COLO668 (cell line): ENCODE measurements at regions not wholly inside any gene's neighbourhood (a gene's known extent, or its start where the extent isn't known, plus 50 kb on each side); places are given as distances from the start of the nearest gene placed in this dataset.
"Not testable (repeated sequence)": the region's sequence is repeated elsewhere in the genome, so short reads cannot be mapped to it uniquely, and the experiment has no call there.

Experiments
- DNase-seq: peaks from one replicate; lab custom pipeline; 2025; ENCODE audit not compliant: unreplicated experiment; lab: John Stamatoyannopoulos, UW

DNA sequence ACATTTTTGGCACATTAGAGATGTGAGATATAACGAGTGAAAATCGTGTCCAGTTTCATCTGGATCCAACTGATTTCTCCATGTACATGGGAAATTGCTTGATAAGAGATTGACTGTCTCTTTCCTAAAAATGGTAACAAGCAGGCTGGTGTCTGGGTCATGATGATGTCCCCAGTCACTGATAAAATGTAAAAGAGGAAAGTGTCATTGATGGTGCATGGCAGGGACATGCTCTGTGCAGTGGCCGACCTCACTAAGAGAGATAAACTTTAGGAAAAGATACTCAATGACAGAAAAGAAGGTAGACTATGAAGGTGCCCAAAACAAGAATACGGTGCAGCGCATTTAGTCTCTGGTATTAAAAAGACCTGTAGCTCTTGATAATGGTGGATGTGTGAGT, 1517.5 kb downstream of the RPIA start:
- DNase-seq = no peak

DNA sequence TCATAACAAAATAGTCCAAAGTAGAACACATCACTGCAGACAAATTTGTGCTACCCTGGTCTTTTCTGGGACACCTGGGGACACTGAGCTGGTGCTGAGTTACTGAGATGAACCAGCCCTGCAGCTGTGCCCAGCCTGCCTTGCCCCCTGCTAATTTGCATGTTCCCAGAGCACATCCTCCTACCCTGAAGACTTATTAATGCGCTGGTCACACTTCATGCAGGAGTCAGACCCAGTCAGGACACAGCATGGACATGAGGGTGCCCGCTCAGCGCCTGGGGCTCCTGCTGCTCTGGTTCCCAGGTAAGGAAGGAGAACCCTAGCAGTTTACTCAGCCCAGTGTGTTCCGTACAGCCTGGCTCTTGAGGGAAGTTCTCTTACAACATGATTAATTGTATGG, 1518.3 kb downstream of the RPIA start:
- no peak for DNase-seq

DNA sequence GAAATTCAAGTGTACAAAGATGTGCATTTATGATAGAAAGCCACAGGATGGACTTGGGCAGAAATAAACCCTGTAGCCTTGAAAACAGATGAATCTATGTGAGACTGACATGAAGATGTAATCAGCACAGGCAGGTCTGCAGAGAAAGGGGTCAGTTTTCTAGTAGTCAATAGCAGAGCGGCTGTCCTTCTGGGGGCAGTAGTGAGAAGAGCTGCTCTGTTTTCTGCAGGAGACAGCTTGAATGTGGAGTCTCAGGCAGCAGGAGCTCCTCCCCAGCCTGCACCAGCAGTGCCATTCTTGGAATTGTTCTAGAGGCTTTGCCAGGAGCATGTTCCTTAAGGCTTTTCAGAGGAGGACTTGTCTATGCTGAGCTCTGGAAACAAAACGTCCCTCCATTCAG, 1524.4 kb downstream of the RPIA start:
- DNase-seq = not testable (repeated sequence)

DNA sequence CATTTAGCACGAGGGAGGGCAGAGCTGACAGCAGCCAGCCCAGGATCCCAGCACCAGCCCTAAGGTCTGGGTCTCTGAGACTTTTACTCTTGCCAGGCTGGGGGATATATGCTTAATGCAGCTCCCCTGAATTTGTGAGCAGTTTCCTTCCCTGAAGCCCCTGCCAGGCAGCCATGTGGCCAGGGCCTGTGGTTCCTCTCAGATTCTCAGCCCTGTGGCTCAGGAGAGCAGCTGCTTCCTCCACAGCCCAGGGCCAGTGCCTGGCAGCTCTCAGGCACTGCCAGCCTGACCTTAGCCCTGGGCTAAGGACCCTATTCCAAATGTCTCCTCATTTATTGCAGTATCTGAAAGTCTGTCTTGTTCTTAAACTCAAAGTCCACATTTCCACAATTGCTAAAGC, 1525.3 kb downstream of the RPIA start:
- DNase-seq = not testable (repeated sequence)

DNA sequence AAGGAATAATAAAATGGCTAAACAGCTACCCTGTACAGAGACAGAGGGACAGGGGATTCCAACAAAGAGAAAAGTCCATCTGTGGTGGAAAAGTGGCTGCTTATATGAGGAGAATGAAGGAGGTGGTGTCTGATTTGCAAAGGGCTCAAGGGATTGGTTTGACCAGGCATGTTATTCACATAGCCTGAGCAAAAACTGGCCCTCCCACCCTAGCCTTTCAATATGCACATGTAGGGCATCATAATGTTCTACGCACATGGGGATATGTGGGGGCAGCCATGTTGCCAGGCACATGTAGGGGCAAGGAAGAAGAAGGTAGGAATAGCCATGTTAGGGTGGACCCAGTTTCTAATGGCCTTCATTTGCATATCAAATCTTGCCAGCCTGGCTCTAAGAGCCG, 1527.1 kb downstream of the RPIA start:
- DNase-seq = not testable (repeated sequence)

DNA sequence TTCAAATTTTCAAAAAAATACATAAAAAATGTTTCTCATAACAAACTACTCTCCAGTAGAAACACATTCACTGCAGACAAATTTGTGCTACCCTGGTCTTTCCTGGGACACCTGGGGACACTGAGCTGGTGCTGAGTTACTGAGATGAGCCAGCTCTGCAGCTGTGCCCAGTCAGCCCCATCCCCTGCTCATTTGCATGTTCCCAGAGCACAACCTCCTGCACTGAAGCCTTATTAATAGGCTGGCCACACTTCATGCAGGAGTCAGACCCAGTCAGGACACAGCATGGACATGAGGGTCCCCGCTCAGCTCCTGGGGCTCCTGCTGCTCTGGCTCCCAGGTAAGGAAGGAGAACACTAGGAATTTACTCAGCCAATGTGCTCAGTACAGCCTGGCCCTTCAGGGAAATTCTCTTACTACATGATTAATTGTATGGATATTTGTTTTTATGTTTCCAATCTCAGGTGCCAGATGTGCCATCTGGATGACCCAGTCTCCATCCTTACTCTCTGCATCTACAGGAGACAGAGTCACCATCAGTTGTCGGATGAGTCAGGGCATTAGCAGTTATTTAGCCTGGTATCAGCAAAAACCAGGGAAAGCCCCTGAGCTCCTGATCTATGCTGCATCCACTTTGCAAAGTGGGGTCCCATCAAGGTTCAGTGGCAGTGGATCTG, 1529.3 kb downstream of the RPIA start:
- not testable (repeated sequence) for DNase-seq

DNA sequence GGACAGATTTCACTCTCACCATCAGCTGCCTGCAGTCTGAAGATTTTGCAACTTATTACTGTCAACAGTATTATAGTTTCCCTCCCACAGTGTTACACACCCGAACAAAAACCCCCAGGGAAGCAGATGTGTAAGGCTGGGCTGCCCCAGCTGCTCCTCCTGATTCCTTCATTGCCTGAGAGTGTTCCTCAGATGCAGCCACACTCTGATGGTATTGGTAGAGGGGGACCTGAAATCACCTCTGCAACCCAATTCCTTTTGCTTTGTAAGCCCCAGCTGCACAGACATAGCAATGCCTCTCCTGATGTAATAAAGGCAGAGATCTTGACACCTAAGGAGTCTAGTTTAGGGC, 1529.8 kb downstream of the RPIA start:
- DNase-seq = no peak

DNA sequence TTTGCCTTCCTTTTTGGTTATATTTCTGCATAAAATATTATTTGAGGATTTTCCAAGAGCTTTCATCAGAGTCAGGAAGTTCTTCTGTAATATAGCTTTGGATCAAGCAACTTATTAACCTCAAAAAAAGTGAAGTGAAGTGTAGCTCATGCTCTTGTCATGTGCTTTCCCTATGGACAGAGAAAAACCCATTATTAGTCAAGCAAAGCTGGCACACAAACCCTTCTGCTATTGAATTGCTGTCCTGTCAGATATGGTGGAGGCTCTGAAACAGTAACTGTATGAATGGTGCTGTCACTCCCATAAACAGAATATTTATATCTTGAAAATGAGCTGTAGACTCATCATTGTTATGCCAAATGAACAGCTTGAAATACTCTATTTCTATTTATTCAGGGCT, 1533.3 kb downstream of the RPIA start:
- DNase-seq = not testable (repeated sequence)

DNA sequence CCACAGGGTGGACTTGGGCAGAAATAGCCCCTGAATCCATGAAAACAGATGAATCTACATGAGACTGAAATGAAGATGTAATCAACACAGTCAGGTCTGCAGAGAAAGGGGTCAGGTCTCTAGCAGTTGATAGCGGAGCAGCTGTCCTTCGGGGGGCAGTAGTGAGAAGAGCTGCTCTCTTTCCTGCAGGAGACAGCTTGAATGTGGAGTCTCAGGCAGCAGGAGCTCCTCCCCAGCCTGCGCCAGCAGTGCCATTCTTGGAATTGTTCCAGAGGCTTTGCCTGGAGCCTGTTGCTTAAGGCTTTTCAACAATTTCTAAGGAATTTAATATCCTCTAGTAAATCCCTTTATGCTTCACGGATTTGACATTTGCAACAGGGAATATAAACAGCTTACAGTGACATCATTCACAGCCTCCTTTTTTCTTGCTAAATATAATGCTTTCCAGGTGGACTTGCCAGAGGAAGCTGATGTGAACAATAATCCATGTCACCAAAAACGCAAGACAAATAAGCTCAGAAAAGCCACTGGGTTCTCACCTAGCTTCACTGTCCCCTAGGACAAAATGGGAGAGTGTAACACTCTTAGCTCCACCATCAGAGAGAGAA, 1535.1 kb downstream of the RPIA start:
- DNase-seq = not testable (repeated sequence)

DNA sequence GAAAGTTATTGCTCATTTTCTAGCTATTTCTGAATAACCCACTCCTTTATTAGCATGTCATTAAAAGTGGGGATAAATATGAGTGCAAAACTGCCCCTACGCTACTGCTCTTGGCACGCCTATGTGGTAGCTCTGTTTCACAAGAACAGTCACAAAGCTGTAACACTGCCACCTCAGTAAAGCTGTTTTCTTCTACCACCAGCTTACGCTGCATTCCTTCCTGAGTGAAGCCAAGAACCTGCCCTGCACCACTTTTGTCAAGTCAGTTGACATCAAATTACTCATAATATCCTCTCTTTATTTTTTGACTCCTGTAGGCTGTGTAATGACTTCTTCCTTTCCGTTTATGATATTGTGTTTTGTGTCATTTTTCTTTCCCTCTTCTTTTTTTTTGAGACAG, 1539.7 kb downstream of the RPIA start:
- DNase-seq = not testable (repeated sequence)

DNA sequence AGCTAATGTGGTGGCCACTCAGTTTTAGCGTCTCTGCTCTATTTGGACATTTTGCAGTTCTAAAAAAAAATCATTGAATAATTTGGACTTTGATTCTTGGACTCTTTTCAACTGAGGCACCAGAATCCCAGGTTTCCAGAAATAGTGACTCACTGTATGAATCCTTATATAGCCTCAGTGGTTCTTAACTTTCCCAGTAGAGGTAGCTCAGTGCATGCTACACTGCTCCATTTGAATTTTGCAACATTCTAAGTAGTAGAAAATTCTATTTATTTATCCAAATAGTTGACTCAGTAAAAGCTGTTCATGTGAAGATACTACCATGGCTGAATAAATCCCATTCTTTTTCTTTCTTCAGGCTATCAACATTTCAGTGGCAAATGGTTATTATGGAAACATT, 1544.0 kb downstream of the RPIA start:
- not testable (repeated sequence) for DNase-seq

DNA sequence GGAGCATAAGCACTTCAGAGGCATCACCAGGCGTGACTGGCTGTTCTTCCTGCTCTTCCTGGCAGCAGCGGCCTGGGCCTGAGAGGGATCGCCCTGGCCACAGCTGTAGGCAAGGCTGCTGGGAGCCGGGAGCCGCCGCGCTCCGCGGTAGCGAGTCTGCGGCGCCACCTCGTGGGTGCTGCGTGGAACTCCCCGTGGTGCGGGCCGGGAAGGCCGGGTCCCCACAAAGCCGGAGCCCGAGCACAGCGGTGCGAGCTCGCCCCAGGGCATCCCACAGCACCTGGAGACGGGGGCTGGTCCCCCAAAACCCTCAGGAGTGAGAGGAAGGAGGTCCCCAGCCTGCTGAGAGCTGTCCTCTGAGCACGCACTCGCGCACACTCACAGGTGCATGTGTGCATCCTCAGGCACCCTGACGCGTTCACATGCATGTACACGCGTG, 1546.5 kb downstream of the RPIA start:
- peak; percentile 34 for DNase-seq

DNA sequence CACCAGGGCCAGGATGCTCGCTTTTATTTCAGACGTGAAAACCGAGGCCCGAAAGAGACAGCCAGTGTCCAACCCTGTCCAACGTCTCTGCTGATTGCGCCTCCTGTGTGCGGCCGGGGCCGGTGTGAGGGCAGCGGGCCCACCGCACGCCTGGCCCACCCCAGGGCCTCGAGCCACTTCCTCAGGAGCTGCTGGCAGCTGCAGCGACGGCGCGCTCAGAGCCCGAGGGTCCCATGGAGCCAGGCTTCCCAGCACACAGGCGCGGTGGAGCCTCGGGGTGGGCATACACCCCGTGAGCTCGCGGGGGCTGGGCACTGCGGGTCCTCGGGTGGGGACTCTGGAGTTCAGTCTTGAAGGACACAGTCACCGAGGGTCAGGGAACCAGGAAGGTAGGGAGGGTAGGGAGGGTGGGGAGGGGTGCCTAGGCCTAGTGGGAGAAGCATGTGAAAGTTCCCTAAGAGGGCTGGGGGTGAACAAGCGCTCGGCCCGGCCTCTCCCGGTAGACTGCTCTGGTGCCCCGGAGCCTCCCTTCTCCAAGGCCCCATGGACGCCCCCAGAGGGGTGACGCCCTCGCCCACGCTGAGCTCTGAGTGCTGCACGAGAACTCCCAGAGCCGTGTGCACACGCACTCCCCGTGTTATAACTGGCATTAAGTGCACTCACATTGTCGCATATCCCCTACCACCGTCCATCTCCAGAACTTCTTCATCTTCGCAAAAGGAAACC, 1547.2 kb downstream of the RPIA start:
- DNase-seq = not testable (repeated sequence)

DNA sequence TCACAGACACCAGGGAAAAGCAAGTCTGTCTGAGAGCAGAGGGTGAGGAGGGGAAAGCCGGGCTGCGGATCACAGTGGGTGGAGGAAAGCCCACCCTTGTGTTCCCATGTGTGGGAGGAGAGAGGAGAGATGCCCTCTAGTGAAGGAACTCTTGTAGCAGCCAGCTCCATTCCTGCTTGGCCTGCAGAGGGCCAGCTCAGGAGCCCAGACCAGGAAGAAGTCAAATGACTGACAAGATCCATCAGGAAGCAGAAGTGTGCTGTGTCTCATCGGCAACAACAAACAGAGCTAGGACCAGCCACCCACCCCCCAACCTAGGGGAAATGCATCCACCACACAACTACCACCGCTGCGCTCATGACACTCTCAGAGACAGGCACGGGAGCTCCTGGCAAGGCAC, 1548.3 kb downstream of the RPIA start:
- DNase-seq = not testable (repeated sequence)

DNA sequence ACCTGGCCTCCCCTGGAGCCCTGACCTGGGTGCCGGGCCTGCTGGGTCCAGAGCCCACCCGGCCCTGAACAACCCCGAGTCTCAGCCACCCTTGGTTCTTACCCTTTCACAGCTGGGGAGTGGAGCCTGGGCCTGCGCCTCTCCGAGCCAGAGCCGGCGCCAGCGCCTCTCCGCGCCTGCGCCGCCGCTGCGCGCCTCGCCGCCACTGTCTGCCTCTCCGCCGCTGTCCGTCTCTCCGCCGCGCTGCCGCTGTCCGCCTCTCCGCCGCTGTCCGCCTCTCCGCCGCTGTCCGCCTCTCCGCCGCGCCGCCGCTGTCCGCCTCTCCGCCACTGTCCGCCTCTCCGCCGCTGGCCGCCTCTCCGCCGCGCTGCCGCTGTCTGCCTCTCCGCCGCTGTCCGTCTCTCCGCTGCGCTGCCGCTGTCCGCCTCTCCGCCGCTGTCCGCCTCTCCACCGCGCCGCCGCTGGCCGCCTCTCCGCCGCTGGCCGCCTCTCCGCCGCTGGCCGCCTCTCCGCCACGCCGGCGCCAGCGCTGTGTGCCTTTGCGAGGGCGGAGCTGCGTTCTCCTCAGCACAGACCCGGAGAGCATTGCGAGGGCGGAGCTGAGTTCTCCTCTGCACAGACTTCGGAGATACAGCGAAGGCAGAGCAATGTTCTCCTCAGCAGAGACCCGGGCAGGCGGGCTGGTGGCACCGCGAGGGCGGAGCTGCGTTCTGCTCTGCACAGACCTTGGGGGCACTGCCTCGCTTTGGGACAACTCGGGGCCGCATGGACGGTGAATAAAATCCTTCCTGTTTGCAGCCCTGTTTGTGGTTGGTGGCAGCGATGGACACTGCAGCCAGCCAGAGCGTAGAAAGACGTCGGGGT, 1553.7 kb downstream of the RPIA start:
- not testable (repeated sequence) for DNase-seq

DNA sequence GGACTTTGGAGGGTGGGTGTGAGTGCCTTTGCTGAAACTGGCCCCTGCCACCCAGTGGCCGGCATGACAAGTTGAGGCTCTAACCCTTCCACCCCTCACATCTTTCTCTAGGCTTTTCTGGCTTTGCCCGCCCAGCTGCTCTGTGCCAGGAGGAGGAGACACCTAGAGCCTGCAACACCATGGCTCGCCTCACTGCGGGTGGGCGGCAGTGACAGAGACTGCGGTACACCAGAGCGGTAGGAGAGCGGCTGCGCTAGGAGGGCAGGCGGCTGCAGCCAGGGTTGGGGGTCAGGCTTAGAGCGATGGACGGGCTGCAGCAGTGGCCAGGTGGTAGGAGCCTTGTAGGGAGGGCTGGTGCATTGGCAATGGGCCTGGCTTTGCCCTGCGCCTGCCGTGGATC, 1556.9 kb downstream of the RPIA start:
- not testable (repeated sequence) for DNase-seq

DNA sequence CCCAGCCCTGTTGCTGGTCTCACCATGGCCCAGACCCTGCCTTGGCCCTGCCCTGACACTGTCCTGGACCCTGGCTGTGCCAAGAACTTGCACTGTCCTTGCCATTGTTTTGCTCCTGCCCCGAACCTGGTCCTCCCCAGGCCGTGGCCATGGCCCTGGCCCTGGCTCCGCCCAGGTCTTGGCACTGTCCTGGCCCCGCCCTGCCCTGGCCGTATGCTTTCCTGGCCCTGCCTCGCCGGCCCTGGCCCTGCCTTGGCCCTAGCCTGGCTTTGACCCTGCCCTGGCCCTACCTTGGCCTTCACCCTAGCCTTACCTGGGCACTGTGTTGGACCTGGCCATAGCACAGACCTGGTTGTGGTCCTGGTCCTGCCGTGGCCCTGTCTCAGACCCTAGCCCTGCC, 1558.9 kb downstream of the RPIA start:
- DNase-seq = not testable (repeated sequence)

DNA sequence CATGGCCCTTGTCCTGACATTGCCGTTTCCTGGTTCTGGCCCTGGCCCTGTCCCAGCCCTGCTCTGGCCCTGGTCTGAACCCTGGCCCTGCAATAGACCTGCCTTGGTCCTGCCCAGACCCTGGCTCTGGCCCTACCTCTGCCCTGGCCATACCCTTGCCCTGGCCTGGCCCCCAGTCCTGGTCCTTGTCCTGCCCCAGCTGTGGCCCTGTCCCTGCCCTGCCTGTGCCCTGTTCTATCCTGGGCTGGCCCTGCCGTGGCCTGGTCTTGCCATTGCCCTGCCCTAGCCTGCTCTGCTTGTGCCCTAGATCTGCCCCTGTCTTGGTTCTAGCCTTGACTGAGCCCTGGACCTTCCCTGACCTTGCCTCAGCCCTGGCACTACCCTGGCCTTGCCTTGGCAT, 1560.1 kb downstream of the RPIA start:
- not testable (repeated sequence) for DNase-seq

DNA sequence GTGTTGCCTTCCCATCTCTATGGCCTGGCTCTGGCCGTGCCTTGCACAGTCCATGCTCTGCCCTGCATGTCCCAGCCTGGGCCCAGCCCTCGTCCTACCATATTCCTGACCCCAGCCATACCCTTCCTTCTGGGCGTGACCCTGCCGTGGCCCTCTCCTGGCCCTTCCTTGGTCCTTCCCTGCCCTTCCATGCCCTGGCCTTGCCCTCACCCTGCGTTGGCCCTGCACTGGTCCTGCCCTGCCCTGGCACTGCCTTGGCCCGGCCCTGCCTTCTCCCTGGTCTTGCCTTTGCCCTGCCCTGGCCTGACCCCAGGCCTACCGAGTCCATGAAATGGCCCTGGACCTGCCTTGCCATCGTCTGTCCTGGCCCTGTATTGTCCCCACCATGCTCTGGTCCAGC, 1561.8 kb downstream of the RPIA start:
- DNase-seq = not testable (repeated sequence)

DNA sequence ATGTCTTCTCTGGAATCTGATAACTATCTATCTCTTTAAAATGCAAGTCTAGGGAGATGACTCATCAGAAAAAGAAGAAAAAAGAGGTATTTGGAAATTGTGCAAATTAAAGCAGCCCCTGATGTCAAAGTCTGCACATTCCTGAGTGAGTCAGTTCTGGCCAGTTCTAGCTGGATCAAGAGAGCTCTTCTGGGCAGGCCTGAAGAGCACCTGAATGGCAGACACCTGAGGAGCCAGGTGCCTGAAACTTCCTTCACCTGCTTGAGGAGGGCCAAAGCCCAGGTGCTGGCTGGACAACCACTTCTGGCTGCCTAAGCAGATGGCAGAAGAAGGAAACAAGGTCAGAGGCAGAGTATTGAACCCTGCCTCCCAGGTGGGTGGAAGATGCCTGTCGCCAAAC, 1575.4 kb downstream of the RPIA start:
- not testable (repeated sequence) for DNase-seq

DNA sequence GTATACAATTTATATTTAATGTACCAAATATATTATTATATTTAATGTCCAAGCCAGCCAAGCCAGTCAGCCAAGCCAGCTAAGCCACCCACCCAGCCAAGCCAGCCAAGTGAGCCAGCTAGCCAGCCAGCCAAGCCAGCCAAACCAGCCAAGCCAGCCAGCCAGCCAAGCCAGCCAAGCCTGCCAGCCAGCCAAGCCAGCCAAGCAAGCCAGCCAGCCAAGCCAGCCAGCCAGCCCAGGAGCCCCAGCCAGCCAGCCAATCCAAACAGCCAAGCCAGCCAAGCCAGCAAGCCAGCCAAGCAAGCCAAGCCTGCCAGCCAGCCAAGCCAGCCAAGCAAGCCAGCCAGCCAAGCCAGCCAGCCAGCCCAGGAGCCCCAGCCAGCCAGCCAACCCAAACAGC, 1596.3 kb downstream of the RPIA start:
- DNase-seq = not testable (repeated sequence)
